PC-3 (cell line): ENCODE measurements at regions not wholly inside any gene's neighbourhood (a gene's known extent, or its start where the extent isn't known, plus 50 kb on each side); places are given as distances from the start of the nearest gene placed in this dataset.

Experiments
- ATAC-seq: fragments of 200-7000 bp; cut with Tn5 transposase; 2 replicates; pipeline ENCODE4 v1.9.1; 2020; ENCODE audit warnings: mild to moderate bottlenecking, moderate library complexity
- BruUV-seq: library from RNA; stranded (reverse); fragments of 400-500 nt; replicated peaks from 2 replicates; lab custom pipeline; 2021; lab: Mats Ljungman, UMichigan
- CTCF ChIA-PET: fragments of 300-600 bp; sonication (Branson Sonifier 250); formaldehyde crosslinking; loops from one replicate; lab custom pipeline; 2022; ENCODE audit warnings: antibody characterized with exemption; lab: Charles Lee
- POLR2A ChIA-PET: fragments of 300-600 bp; sonication (Branson Sonifier 250); formaldehyde crosslinking; loops from one replicate; lab custom pipeline; 2022; ENCODE audit warnings: antibody characterized with exemption; ENCODE audit not compliant: unreplicated experiment; lab: Charles Lee
- DNase-seq: peaks from one replicate; pipeline ENCODE4 v3.0.0-alpha.2; 2015
- H2AFZ ChIP-seq: fragments of 300-600 bp; sonication (generic); 2 replicates; pipeline ENCODE4 v1.6.0; 2016; ENCODE audit warnings: antibody characterized with exemption, low read length
- H3F3A ChIP-seq: fragments of 300-600 bp; sonication (generic); one replicate; pipeline ENCODE4 v1.6.0; 2017; ENCODE audit warnings: antibody characterized with exemption, low read length, control low read depth, mild to moderate bottlenecking; ENCODE audit not compliant: unreplicated experiment
- H3K27ac ChIP-seq: fragments of 300-600 bp; sonication (generic); 2 replicates; pipeline ENCODE4 v1.5.1; 2016; ENCODE audit warnings: mild to moderate bottlenecking, low read length
- H3K27me3 ChIP-seq: fragments of 300-600 bp; sonication (generic); 2 replicates; pipeline ENCODE4 v1.6.1; 2016; ENCODE audit warnings: low read length, mixed read lengths
- H3K36me3 ChIP-seq: fragments of 300-600 bp; sonication (generic); 2 replicates; pipeline ENCODE4 v1.6.1; 2016; ENCODE audit warnings: low read depth, mixed run types, low read length, mixed read lengths
- H3K4me1 ChIP-seq: fragments of 300-600 bp; sonication (generic); 2 replicates; pipeline ENCODE4 v1.5.1; 2016; ENCODE audit warnings: low read length; ENCODE audit not compliant: insufficient read depth
- H3K4me2 ChIP-seq: fragments of 300-600 bp; sonication (generic); 2 replicates; pipeline ENCODE4 v1.6.0; 2016; ENCODE audit warnings: low read length
- H3K4me3 ChIP-seq: fragments of 300-600 bp; sonication (generic); 2 replicates; pipeline ENCODE4 v1.5.1; 2016; ENCODE audit warnings: mild to moderate bottlenecking, low read length, mixed read lengths
- H3K79me2 ChIP-seq: fragments of 300-600 bp; sonication (generic); 2 replicates; pipeline ENCODE4 v1.6.1; 2017; ENCODE audit warnings: low read length, mixed read lengths
- H3K9ac ChIP-seq: fragments of 300-600 bp; sonication (generic); 2 replicates; pipeline ENCODE4 v1.6.0; 2016; ENCODE audit warnings: mild to moderate bottlenecking, low read length
- H3K9me2 ChIP-seq: fragments of 300-600 bp; sonication (generic); replicated peaks from 2 replicates; pipeline ENCODE4 v1.6.1; 2016; ENCODE audit warnings: mixed run types, low read length, mixed read lengths
- H3K9me3 ChIP-seq: fragments of 300-600 bp; sonication (generic); 2 replicates; pipeline ENCODE4 v1.6.1; 2016; ENCODE audit warnings: low read length, mixed read lengths
- H4K20me1 ChIP-seq: fragments of 300-600 bp; sonication (generic); 2 replicates; pipeline ENCODE4 v1.6.1; 2016; ENCODE audit warnings: low read length, mixed read lengths
- EZH2 ChIP-seq: fragments of 300-600 bp; sonication (generic); IDR thresholded peaks from one replicate; pipeline ENCODE4 v1.6.1; 2017; ENCODE audit warnings: antibody characterized with exemption, mild to moderate bottlenecking, low read length; ENCODE audit not compliant: unreplicated experiment
- EZH2phosphoT487 ChIP-seq: fragments of 300-600 bp; sonication (generic); IDR thresholded peaks from 2 replicates; pipeline ENCODE4 v1.6.1; 2018; ENCODE audit warnings: mild to moderate bottlenecking, antibody characterized with exemption, low read length, borderline replicate concordance
- intact Hi-C: fragments of 100-400 bp; cut with micrococcal nuclease; formaldehyde crosslinking; loops from 2 replicates; pipeline ENCODE4 v1.9.0; 2023
- TF ChIP-seq, protein P1 (sequence below): fragments of 300-600 bp; sonication (generic); conservative IDR thresholded peaks from 2 replicates; pipeline ENCODE4 v1.5.1; 2017; ENCODE audit warnings: antibody characterized with exemption, low read depth, mild to moderate bottlenecking, low read length

DNA sequence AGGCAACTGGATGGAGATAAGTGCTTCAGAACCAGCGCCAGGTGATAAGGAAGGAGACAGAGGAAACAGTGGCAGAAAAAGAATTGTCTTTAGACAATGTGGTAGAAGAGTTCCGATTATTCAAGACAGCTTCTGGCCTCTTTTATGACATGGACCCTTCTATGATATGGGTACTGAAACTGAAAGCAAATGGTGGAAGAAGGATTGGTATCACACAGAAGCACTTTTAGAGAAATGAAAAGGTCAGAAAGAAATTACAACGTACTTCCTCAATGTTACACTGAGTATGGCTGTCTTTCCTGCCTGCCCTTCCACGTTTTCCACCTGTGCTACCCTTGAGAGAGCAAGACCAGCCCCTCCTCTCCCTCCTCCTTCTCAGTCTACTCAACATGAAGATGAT, 959.3 kb downstream of the DNAH5 start:
- no peak overlapping the region for H3K4me2 ChIP-seq
- TF ChIP-seq, protein P1, sequence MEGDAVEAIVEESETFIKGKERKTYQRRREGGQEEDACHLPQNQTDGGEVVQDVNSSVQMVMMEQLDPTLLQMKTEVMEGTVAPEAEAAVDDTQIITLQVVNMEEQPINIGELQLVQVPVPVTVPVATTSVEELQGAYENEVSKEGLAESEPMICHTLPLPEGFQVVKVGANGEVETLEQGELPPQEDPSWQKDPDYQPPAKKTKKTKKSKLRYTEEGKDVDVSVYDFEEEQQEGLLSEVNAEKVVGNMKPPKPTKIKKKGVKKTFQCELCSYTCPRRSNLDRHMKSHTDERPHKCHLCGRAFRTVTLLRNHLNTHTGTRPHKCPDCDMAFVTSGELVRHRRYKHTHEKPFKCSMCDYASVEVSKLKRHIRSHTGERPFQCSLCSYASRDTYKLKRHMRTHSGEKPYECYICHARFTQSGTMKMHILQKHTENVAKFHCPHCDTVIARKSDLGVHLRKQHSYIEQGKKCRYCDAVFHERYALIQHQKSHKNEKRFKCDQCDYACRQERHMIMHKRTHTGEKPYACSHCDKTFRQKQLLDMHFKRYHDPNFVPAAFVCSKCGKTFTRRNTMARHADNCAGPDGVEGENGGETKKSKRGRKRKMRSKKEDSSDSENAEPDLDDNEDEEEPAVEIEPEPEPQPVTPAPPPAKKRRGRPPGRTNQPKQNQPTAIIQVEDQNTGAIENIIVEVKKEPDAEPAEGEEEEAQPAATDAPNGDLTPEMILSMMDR = no peak
- TF ChIP-seq EZH2 (no peak), EZH2phosphoT487 (no peak)
- no TSS peak for BruUV-seq
- no peaks in the 10 kb centered on the region for H3K4me1 ChIP-seq
- H3K9ac ChIP-seq = no peak overlapping the region
- no peak for DNase-seq
- ATAC-seq = no peak
- intact Hi-C loops = no loop called here
- H4K20me1 ChIP-seq = no peaks in the 10 kb centered on the region
- no peaks in the 10 kb centered on the region for H3K79me2 ChIP-seq
- no peak overlapping the region for H3K27ac ChIP-seq
- no peaks in the 10 kb centered on the region for H3K27me3 ChIP-seq
- CTCF ChIA-PET = no interaction called here
- H3F3A ChIP-seq = no peaks in the 10 kb centered on the region
- no peak overlapping the region for H3K4me3 ChIP-seq
- no peak overlapping the region for H2AFZ ChIP-seq
- H3K36me3 ChIP-seq = no peaks in the 10 kb centered on the region
- no peaks in the 10 kb centered on the region for H3K9me3 ChIP-seq
- H3K9me2 ChIP-seq = no peaks in the 10 kb centered on the region; the same call in 1 of the 2 replicates
- POLR2A ChIA-PET = no interaction called here

DNA sequence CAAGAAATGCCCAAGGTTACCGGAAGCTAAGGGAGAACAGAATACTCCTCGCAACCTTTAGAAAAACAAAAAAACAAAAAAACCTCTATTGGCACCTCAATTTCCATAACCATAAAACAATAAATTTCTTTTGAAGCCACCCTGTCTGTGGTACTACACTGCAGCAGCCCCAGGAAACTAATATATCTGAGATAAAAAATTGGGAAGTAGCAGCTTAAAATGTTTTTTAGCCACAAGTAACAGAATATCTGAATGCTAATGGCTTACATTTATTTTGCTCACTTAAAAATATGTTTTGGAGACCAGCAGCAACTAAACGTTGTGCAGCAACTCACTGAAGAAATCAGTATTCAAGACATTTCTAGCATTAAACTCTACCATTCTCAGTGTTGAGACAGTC, 969.6 kb downstream of the DNAH5 start:
- H3K9ac ChIP-seq = no peak overlapping the region
- H4K20me1 ChIP-seq = no peaks in the 10 kb centered on the region
- no peak overlapping the region for H3K27ac ChIP-seq
- no peaks in the 10 kb centered on the region for H3K27me3 ChIP-seq
- no peak overlapping the region for H3K4me3 ChIP-seq
- no peak overlapping the region for H3K4me2 ChIP-seq
- BruUV-seq = no TSS peak
- H3K79me2 ChIP-seq = no peaks in the 10 kb centered on the region
- ChIA-PET POLR2A (no interaction called here), CTCF (no interaction called here)
- no peak for DNase-seq
- no peak for ATAC-seq
- intact Hi-C loops = no loop called here
- H3K4me1 ChIP-seq = no peaks in the 10 kb centered on the region
- H3K36me3 ChIP-seq = no peaks in the 10 kb centered on the region
- H3K9me3 ChIP-seq = no peaks in the 10 kb centered on the region
- no peaks in the 10 kb centered on the region for H3F3A ChIP-seq
- TF ChIP-seq, protein P1 = no peak
- no peak for TF ChIP-seq EZH2
- no peak overlapping the region for H2AFZ ChIP-seq
- H3K9me2 ChIP-seq = no peaks in the 10 kb centered on the region

DNA sequence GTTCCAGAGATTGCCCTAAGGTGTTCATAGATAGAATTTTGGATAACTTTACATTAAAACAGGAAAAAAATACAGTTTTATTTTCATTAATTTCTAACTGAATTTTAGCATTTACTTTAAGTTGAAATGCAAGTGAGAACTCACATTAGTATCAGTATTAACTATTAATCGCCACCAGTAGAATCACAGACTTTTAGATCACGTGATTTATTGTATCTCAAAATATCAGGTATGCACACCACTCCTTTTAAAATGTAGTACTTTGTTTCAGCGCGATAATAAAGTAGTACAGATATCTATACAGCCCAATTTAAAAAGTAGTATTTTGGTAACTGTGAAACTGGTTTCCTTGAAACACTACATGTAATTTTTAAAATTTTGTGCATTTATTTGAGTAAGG, 978.7 kb downstream of the DNAH5 start:
- Histone ChIP-seq H3K27me3 (no peaks in the 10 kb centered on the region), H3K9me3 (no peaks in the 10 kb centered on the region), H3K4me3 (no peak overlapping the region), H3K9me2 (no peaks in the 10 kb centered on the region), H3K27ac (no peak overlapping the region), H3K36me3 (no peaks in the 10 kb centered on the region), H3K4me2 (no peak overlapping the region), H3F3A (no peaks in the 10 kb centered on the region), H3K79me2 (no peaks in the 10 kb centered on the region), H4K20me1 (no peaks in the 10 kb centered on the region), H3K9ac (no peak overlapping the region), H3K4me1 (peaks cover 7% of the 10 kb centered on the region), H2AFZ (no peak overlapping the region)
- intact Hi-C loops = no loop called here
- DNase-seq (no peak), ATAC-seq (no peak)
- no TSS peak for BruUV-seq
- TF ChIP-seq EZH2 (no peak), EZH2phosphoT487 (no peak)
- TF ChIP-seq, protein P1 = no peak
- CTCF ChIA-PET = no interaction called here
- POLR2A ChIA-PET = no interaction called here
